Mucosa of descending colon (tissue), 3 donors: ENCODE measurements at regions not wholly inside any gene's neighbourhood (a gene's known extent, or its start where the extent isn't known, plus 50 kb on each side); places are given as distances from the start of the nearest gene placed in this dataset.
"Not testable (repeated sequence)": the region's sequence is repeated elsewhere in the genome, so short reads cannot be mapped to it uniquely, and the experiment has no call there.

Source experiments
- ATAC-seq: fragments of 200-7000 bp; cut with Tn5 transposase; one replicate; pipeline ENCODE4 v1.9.1; 2020; ENCODE audit warnings: mild to moderate bottlenecking, moderate library complexity
- DNase-seq, 3 donors: peaks; one replicate each; pipeline ENCODE4 v3.0.0-alpha.2; 2020
- H3K36me3 ChIP-seq: fragments of 200-600 bp; one replicate; pipeline ENCODE4 v1.8.0; 2021; ENCODE audit warnings: low read depth, mild to moderate bottlenecking
- H3K4me1 ChIP-seq: fragments of 200-600 bp; one replicate; pipeline ENCODE4 v1.8.0; 2021; ENCODE audit warnings: low read depth, mild to moderate bottlenecking
- H3K4me3 ChIP-seq: fragments of 200-600 bp; one replicate; pipeline ENCODE4 v1.8.0; 2021; ENCODE audit warnings: mild to moderate bottlenecking
- H3K9me3 ChIP-seq: fragments of 200-600 bp; one replicate; pipeline ENCODE4 v1.8.0; 2021; ENCODE audit warnings: mild to moderate bottlenecking
- intact Hi-C, 2 donors: fragments of 100-400 bp; cut with DNase I in 1 of 2; cut with micrococcal nuclease in 1 of 2; formaldehyde crosslinking; loops; one replicate each; pipeline versions ENCODE4 v1.11.0 to v1.11.1; 2022; cut with DNase I, micrococcal nuclease
- TF ChIP-seq, protein P1 (sequence below): fragments of 200-600 bp; IDR thresholded peaks from one replicate; pipeline ENCODE4 v1.8.0; 2022; ENCODE audit warnings: antibody characterized with exemption, mild to moderate bottlenecking
- donor health status: DM: no; HTN: no; CAD: no; lungs with moderate emphysema.
- donor health status: DM: no; HTN: no; CAD: no.
- donor health status: DM: no; HTN: yes; CAD: no.

DNA sequence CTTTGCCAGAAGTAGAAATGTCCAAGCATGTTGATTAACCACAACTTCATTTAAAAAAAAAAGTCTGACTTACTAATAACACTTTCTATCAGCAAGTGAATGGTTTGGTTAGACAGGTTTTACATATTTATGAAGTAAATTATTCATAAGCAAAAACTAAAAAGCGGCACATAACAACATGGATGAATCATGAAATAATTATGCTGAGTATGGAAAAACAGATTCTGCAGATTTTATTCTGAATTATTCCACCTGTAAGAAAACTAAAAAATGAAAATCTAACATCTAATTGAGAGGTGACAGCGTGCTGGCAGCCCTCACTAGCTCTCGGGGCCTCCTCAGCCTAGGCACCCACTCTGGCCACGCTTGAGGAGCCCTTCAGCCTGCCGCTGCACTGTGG is 173.5 kb downstream of the ADAM29 start:
- no peaks in the 10 kb centered on the region for H3K4me1 ChIP-seq
- peaks cover 58% of the 10 kb centered on the region for H3K9me3 ChIP-seq
- DNase-seq: no peak
- intact Hi-C loops: no loop called here
- no peak overlapping the region for H3K4me3 ChIP-seq
- TF ChIP-seq, protein P1, sequence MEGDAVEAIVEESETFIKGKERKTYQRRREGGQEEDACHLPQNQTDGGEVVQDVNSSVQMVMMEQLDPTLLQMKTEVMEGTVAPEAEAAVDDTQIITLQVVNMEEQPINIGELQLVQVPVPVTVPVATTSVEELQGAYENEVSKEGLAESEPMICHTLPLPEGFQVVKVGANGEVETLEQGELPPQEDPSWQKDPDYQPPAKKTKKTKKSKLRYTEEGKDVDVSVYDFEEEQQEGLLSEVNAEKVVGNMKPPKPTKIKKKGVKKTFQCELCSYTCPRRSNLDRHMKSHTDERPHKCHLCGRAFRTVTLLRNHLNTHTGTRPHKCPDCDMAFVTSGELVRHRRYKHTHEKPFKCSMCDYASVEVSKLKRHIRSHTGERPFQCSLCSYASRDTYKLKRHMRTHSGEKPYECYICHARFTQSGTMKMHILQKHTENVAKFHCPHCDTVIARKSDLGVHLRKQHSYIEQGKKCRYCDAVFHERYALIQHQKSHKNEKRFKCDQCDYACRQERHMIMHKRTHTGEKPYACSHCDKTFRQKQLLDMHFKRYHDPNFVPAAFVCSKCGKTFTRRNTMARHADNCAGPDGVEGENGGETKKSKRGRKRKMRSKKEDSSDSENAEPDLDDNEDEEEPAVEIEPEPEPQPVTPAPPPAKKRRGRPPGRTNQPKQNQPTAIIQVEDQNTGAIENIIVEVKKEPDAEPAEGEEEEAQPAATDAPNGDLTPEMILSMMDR: no peak
- no peak for ATAC-seq
- no peaks in the 10 kb centered on the region for H3K36me3 ChIP-seq

DNA sequence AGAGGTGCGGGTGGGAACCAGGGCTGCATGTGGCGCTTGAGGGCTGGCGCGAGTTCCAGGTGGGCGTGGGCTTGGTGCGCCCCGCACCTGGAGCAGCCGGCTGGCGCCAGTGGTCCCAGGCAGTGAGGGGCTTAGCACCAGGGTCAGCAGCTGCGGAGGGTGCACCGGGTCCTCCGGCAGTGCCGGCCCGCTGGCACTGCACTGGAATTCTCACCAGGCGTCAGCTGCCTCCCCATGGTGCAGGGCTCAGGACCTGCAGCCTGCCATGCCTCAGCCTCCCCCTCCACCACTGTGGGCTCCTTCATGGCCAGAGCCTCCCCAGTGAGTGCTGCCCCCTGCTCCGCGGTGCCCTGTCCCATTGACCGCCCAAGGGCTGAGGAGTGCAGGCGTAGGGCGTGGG is 174.0 kb downstream of the ADAM29 start:
- peaks cover 56% of the 10 kb centered on the region for H3K9me3 ChIP-seq
- ATAC-seq (no peak), DNase-seq (peak in 1 of 3 donors; percentile 40)
- H3K4me3 ChIP-seq: no peak overlapping the region
- intact Hi-C loops: no loop called here
- no peaks in the 10 kb centered on the region for H3K4me1 ChIP-seq
- H3K36me3 ChIP-seq: no peaks in the 10 kb centered on the region
- TF ChIP-seq, protein P1: no peak

DNA sequence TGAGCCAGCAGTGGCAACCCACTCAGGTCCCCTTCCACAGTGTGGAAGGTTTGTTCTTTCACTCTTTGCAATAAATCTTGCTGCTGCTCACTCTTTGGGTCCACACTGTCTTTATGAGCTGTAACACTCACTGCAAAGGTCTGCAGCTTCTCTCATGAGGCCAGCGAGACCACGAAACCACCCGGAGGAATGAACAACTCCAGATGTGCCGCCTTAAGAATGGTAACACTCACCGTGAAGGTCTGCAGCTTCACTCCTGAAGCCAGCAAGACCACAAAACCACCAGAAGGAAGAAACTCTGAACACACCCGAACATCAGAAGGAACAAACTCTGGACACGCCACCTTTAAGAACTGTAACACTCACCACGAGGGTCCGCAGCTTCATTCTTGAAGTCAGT is 174.9 kb downstream of the ADAM29 start:
- H3K4me3 ChIP-seq, intact Hi-C loops, DNase-seq, H3K36me3 ChIP-seq, ATAC-seq, H3K4me1 ChIP-seq: not testable (repeated sequence)
- peaks cover 63% of the 10 kb centered on the region for H3K9me3 ChIP-seq

DNA sequence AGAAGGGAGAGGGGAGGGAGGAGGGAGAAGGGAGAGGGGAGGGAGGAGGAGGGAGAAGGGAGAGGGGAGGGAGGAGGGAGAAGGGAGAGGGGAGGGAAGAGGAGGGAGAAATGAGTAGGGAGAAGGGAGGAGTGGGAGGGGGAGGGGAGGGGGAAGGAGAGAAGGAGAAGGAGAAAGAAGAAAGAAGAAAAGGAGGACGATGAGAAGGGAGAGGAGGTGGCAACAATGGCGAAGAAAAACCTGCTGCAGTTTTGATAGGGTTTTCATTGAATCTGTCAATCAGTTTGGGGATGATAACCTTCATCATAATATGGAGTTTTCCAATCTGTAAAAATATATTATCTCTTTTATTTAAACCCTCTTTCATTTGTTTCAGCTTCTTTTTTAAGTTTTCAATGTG is 185.2 kb downstream of the ADAM29 start:
- H3K4me1 ChIP-seq: no peaks in the 10 kb centered on the region
- H3K36me3 ChIP-seq: no peaks in the 10 kb centered on the region
- peaks cover 26% of the 10 kb centered on the region for H3K9me3 ChIP-seq
- DNase-seq (no peak), ATAC-seq (no peak)
- TF ChIP-seq, protein P1: no peak
- intact Hi-C loops: no loop called here
- no peak overlapping the region for H3K4me3 ChIP-seq

DNA sequence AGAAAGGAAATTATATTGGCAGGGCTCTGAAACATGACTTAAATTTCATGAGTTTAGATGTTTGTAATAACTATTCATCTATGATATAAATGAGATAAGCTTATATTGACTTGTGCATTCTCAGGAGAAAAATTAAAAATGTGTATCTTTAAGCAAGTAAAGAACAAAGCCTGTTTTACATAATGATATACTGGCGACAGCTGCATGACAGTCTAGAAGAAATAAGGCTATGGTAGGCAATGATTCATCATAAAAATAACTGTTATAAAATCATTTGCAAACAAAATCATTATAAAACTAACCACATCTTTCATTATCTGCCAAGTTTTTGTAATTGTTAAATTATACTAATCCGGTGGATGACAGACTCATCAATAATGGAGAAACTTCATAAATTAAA is 188.1 kb downstream of the ADAM29 start:
- TF ChIP-seq, protein P1: no peak
- H3K9me3 ChIP-seq: peaks cover 38% of the 10 kb centered on the region
- no peaks in the 10 kb centered on the region for H3K4me1 ChIP-seq
- H3K4me3 ChIP-seq: no peak overlapping the region
- no peaks in the 10 kb centered on the region for H3K36me3 ChIP-seq
- no peak for DNase-seq
- ATAC-seq: no peak
- intact Hi-C loops: no loop called here

DNA sequence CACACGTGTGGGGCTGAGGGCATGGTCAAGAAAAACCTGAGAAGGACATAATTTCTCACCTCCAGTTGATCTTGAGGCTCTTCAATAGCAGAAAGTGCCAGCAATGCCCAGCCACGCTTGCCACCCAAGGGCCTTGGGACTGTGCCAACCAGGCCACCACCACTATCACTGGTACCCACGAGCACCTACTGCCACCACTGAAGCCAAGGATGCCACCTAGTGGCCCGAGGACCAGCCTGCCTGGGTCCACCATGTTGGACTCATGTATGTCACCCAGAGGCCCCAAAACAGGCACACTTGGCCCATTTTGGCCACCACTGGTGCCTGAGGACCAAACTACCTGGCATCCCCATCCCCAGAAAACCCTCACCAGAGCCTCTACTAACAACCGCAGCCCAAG is 191.8 kb downstream of the ADAM29 start:
- DNase-seq: no peak
- TF ChIP-seq, protein P1: no peak
- Histone ChIP-seq H3K4me3 (no peak overlapping the region), H3K9me3 (peaks cover 46% of the 10 kb centered on the region), H3K36me3 (no peaks in the 10 kb centered on the region), H3K4me1 (no peaks in the 10 kb centered on the region)
- no peak for ATAC-seq
- intact Hi-C loops: no loop called here
